Neutrophil (primary cell): ENCODE measurements at regions not wholly inside any gene's neighbourhood (a gene's known extent, or its start where the extent isn't known, plus 50 kb on each side); places are given as distances from the start of the nearest gene placed in this dataset.

Source experiments
- H3K27ac ChIP-seq: fragments of 200-600 bp; sonication (generic); 2 replicates; pipeline ENCODE4 v1.5.1; 2016; ENCODE audit warnings: mild to moderate bottlenecking, moderate library complexity
- H3K27me3 ChIP-seq: fragments of 200-600 bp; sonication (generic); 2 replicates; pipeline ENCODE4 v1.6.0; 2016; ENCODE audit warnings: mild to moderate bottlenecking
- H3K36me3 ChIP-seq: fragments of 200-600 bp; sonication (generic); 2 replicates; pipeline ENCODE4 v1.5.1; 2017
- H3K4me1 ChIP-seq, 2 experiments: fragments of 200-600 bp in 1 of 2; sonication (generic) in 1 of 2; 1 replicate in 1 of 2; 2 replicates in 1 of 2; pipeline versions ENCODE4 v1.5.1 to v1.6.1; 2013 to 2016; ENCODE audit warnings: low read depth in 1 of 2, low read length in 1 of 2, mild to moderate bottlenecking in 1 of 2, moderate library complexity in 1 of 2; ENCODE audit not compliant: control insufficient read depth in 1 of 2, insufficient read depth in 1 of 2
- H3K4me3 ChIP-seq, 2 experiments: fragments of 200-600 bp in 1 of 2; sonication (generic) in 1 of 2; 1 replicate in 1 of 2; 2 replicates in 1 of 2; pipeline ENCODE4 v1.5.1; 2013 to 2016; ENCODE audit warnings: low read depth in 1 of 2, low read length in 1 of 2, mild to moderate bottlenecking in 1 of 2, moderate library complexity in 1 of 2
- H3K9me3 ChIP-seq: fragments of 200-600 bp; sonication (generic); 2 replicates; pipeline ENCODE4 v1.5.1; 2016
- CTCF ChIP-seq: fragments of 200-600 bp; sonication (generic); IDR thresholded peaks from 2 replicates; pipeline ENCODE4 v1.5.1; 2016; ENCODE audit warnings: antibody characterized with exemption

- no peaks in the 10 kb centered on the region for H3K27me3 ChIP-seq
- H3K4me1 ChIP-seq: no peaks in the 10 kb centered on the region
- H3K4me3 ChIP-seq: no peak overlapping the region
- no peak for TF ChIP-seq CTCF
- H3K9me3 ChIP-seq: no peaks in the 10 kb centered on the region
- H3K36me3 ChIP-seq: no peaks in the 10 kb centered on the region
- no peak overlapping the region for H3K27ac ChIP-seq
These were observed 82.6 kb upstream of the CNTNAP4 start for GRCh38 chr16:76194616-76195015.

- no peak for TF ChIP-seq CTCF
- no peak overlapping the region for H3K27ac ChIP-seq
- no peaks in the 10 kb centered on the region for H3K4me1 ChIP-seq
- no peaks in the 10 kb centered on the region for H3K36me3 ChIP-seq
- H3K9me3 ChIP-seq: no peaks in the 10 kb centered on the region
- no peak overlapping the region for H3K4me3 ChIP-seq
- no peaks in the 10 kb centered on the region for H3K27me3 ChIP-seq
These were observed 82.1 kb upstream of the CNTNAP4 start for GRCh38 chr16:76195056-76195455.

GRCh38 chr16:76195648-76196047 is 81.6 kb upstream of the CNTNAP4 start:
- no peak for TF ChIP-seq CTCF
- Histone ChIP-seq H3K36me3 (no peaks in the 10 kb centered on the region), H3K9me3 (no peaks in the 10 kb centered on the region), H3K27me3 (no peaks in the 10 kb centered on the region), H3K27ac (no peak overlapping the region), H3K4me3 (no peak overlapping the region), H3K4me1 (no peaks in the 10 kb centered on the region)

- no peak overlapping the region for H3K27ac ChIP-seq
- H3K36me3 ChIP-seq: no peaks in the 10 kb centered on the region
- H3K4me1 ChIP-seq: no peaks in the 10 kb centered on the region
- TF ChIP-seq CTCF: no peak
- no peaks in the 10 kb centered on the region for H3K27me3 ChIP-seq
- H3K4me3 ChIP-seq: no peak overlapping the region
- H3K9me3 ChIP-seq: no peaks in the 10 kb centered on the region
These were observed 79.3 kb upstream of the CNTNAP4 start for GRCh38 chr16:76197900-76198299.

- Histone ChIP-seq H3K4me1 (no peaks in the 10 kb centered on the region), H3K4me3 (no peak overlapping the region), H3K36me3 (no peaks in the 10 kb centered on the region), H3K9me3 (no peaks in the 10 kb centered on the region), H3K27me3 (no peaks in the 10 kb centered on the region), H3K27ac (no peak overlapping the region)
- TF ChIP-seq CTCF: no peak
These were observed 77.5 kb upstream of the CNTNAP4 start for GRCh38 chr16:76199681-76200220.

- Histone ChIP-seq H3K27ac (no peak overlapping the region), H3K9me3 (no peaks in the 10 kb centered on the region), H3K27me3 (no peaks in the 10 kb centered on the region), H3K4me1 (no peaks in the 10 kb centered on the region), H3K36me3 (no peaks in the 10 kb centered on the region), H3K4me3 (no peak overlapping the region)
- no peak for TF ChIP-seq CTCF
These were observed 75.8 kb upstream of the CNTNAP4 start for GRCh38 chr16:76201385-76201784.
